Erythroblast (primary cell): ENCODE measurements at regions not wholly inside any gene's neighbourhood (a gene's known extent, or its start where the extent isn't known, plus 50 kb on each side); places are given as distances from the start of the nearest gene placed in this dataset.

ENCODE experiments used
- GATA1 ChIP-seq: IDR thresholded peaks from 2 replicates; pipeline ENCODE4 v1.6.1; 2011; ENCODE audit warnings: low read depth, mild to moderate bottlenecking, control low read depth, low read length, moderate library complexity
- POLR2A ChIP-seq: IDR thresholded peaks from 2 replicates; pipeline ENCODE4 v1.6.1; 2011; ENCODE audit warnings: mild to moderate bottlenecking, low read length

DNA sequence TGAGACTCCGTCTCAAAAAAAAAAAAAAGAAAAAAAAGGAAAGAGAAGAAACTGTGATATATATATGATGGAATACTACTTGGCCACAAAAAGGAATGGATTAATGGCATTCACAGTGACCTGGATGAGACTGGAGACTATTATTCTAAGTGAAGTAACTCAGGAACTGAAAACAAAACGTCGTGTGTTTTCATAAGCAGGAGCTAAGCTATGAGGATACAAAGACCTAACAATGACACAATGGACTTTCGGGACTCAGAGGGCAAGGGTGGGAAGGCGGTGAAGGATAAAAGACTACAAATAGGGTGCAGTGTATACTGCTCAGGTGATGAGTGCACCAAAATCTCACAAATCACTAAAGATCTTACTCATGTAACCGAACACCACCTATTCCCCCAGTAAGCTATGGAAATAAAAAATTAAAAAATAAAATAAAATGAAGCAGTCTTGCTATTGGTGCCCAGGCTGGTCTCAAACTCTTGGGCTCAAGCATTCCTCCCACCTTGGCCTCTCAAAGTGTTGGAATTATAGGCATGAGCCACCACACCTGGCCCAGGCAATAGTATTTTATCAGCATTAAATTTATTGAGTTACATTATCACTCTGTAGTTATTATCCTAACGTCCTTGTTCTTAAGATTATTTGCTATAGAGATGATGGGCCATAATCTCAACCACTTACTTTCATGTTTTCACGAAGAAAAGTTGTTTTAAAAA is 71.5 kb upstream of the GPBP1 start:
- TF ChIP-seq POLR2A (no peak), GATA1 (no peak)
